GM18498 (cell line): ENCODE measurements at regions not wholly inside any gene's neighbourhood (a gene's known extent, or its start where the extent isn't known, plus 50 kb on each side); places are given as distances from the start of the nearest gene placed in this dataset.
"Not testable (repeated sequence)": the region's sequence is repeated elsewhere in the genome, so short reads cannot be mapped to it uniquely, and the experiment has no call there.

Source experiments
- ATAC-seq: cut with Tn5 transposase; IDR thresholded peaks from one replicate; pipeline ENCODE4 v1.9.1; 2021; ENCODE audit warnings: mild to moderate bottlenecking, moderate library complexity; ENCODE audit not compliant: unreplicated experiment

- ATAC-seq, result no peak
These were observed 461.1 kb upstream of the DCN start for GRCh38 chr12:91643763-91644162.

GRCh38 chr12:91640021-91640420, 457.4 kb upstream of the DCN start:
- no peak for ATAC-seq

- no peak for ATAC-seq
These were observed 456.7 kb upstream of the DCN start for GRCh38 chr12:91639327-91639726.

GRCh38 chr12:91637789-91638624, 455.4 kb upstream of the DCN start:
- ATAC-seq, result no peak

- no peak for ATAC-seq
These were observed 454.1 kb upstream of the DCN start for GRCh38 chr12:91636721-91637120.

GRCh38 chr12:91634386-91634713, 451.7 kb upstream of the DCN start:
- not testable (repeated sequence) for ATAC-seq

- no peak for ATAC-seq
These were observed 451.2 kb upstream of the DCN start for GRCh38 chr12:91633734-91634357.

- no peak for ATAC-seq
These were observed 450.6 kb upstream of the DCN start for GRCh38 chr12:91633206-91633605.

GRCh38 chr12:91632042-91632786, 449.6 kb upstream of the DCN start:
- no peak for ATAC-seq

- no peak for ATAC-seq
These were observed 448.1 kb upstream of the DCN start for GRCh38 chr12:91630596-91631293.

GRCh38 chr12:91630083-91630482, 447.5 kb upstream of the DCN start:
- ATAC-seq, result no peak

- ATAC-seq, result no peak
These were observed 446.8 kb upstream of the DCN start for GRCh38 chr12:91629440-91629839.

GRCh38 chr12:91628656-91629055, 446.0 kb upstream of the DCN start:
- no peak for ATAC-seq

GRCh38 chr12:91627225-91627624, 444.6 kb upstream of the DCN start:
- ATAC-seq, result no peak

GRCh38 chr12:91622981-91623380, 440.4 kb upstream of the DCN start:
- no peak for ATAC-seq

GRCh38 chr12:91622037-91622436, 439.4 kb upstream of the DCN start:
- no peak for ATAC-seq

- ATAC-seq, result no peak
These were observed 438.4 kb upstream of the DCN start for GRCh38 chr12:91620992-91621391.

GRCh38 chr12:91620422-91620821, 437.8 kb upstream of the DCN start:
- ATAC-seq, result no peak

GRCh38 chr12:91618281-91618680, 435.7 kb upstream of the DCN start:
- ATAC-seq, result peak; percentile 67

- peak; percentile 41 for ATAC-seq
These were observed 435.2 kb upstream of the DCN start for GRCh38 chr12:91617818-91618217.

- ATAC-seq, result no peak
These were observed 433.8 kb upstream of the DCN start for GRCh38 chr12:91616416-91616815.
